ENCODE measurements at regions not wholly inside any gene's neighbourhood (a gene's known extent, or its start where the extent isn't known, plus 50 kb on each side); places are given as distances from the start of the nearest gene placed in this dataset.

- Histone ChIP-seq H3K4me3 (no peak overlapping the region), H3K27me3 (ENCODE audit: control insufficient read depth in 2 of 2, insufficient read depth in 2 of 2, low read length in 2 of 2) (no peaks in the 10 kb centered on the region), H3K4me1 (replicated peaks in 1 of 2; ENCODE audit: control insufficient read depth in 2 of 2, insufficient read depth in 2 of 2, low read length in 2 of 2) (no peaks in the 10 kb centered on the region), H3K9ac (ENCODE audit: insufficient read depth in 1 of 2, low read depth in 2 of 2, low read length in 2 of 2) (no peak overlapping the region), H3K36me3 (ENCODE audit: control insufficient read depth, insufficient read depth, low read length) (no peaks in the 10 kb centered on the region), H3K9me3 (replicated peaks; ENCODE audit: control insufficient read depth, insufficient read depth, low read depth, low read length) (no peaks in the 10 kb centered on the region), H3K79me2 (ENCODE audit: control insufficient read depth, insufficient read depth, low read length) (no peaks in the 10 kb centered on the region), H2AFZ (ENCODE audit: low read depth, low read length) (0 out of 2 replicates have a peak overlapping the region, but pooled peaks have one; percentile 44), H3K4me2 (ENCODE audit: insufficient read depth, low read length) (no peak overlapping the region), H3K27ac (ENCODE audit: extremely low read depth, low read depth, low read length) (no peak overlapping the region), H4K20me1 (replicated peaks; ENCODE audit: control insufficient read depth, insufficient read depth, low read length) (no peaks in the 10 kb centered on the region), H3K9me1 (ENCODE audit: control insufficient read depth, insufficient read depth, low read length) (no peaks in the 10 kb centered on the region)
- BruUV-seq (replicated peaks), result no TSS peak
- intact Hi-C loops (cut with micrococcal nuclease) (no loop called here), in situ Hi-C loops (cut with MboI) (no loop called here)
- peak; percentile 6 for FAIRE-seq
- peak; percentile 2 to 38 (median 31) for DNase-seq (ENCODE audit: extremely low read depth in 1 of 4, low spot score in 3 of 4)
- peak; percentile 75 for ATAC-seq
- WGBS (ENCODE audit: insufficient coverage, low coverage, missing lambda C conversion rate), result 3% methylated on average over 2 of the region's 2 CpGs
- ChIA-PET CTCF (ENCODE audit: low intra/inter-chr PET ratio) (no interaction called here), POLR2A (no interaction called here)
- TF ChIP-seq ZFPM2 (CRISPR knock-in tag; IDR thresholded peaks at IDR 0.05), result no peak
- TF ChIP-seq ZFP1 (CRISPR knock-in tag; IDR thresholded peaks at IDR 0.05), result no peak
- peak; percentile 78 for TF ChIP-seq HCFC1 (IDR thresholded peaks at IDR 0.05; ENCODE audit: low read depth, low read length)
- TF ChIP-seq, protein P1, sequence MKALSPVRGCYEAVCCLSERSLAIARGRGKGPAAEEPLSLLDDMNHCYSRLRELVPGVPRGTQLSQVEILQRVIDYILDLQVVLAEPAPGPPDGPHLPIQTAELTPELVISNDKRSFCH (CRISPR knock-in tag; IDR thresholded peaks at IDR 0.05), result no peak
- TF ChIP-seq, protein P1 (tag; IDR thresholded peaks at IDR 0.05), result no peak
- no peak for TF ChIP-seq ZC3H11A (IDR thresholded peaks at IDR 0.05; ENCODE audit: low read depth, low read length)
- no peak for TF ChIP-seq GABPB2 (CRISPR knock-in tag; conservative IDR thresholded peaks at IDR 0.05)
- TF ChIP-seq TOE1 (IDR thresholded peaks at IDR 0.05; ENCODE audit: borderline replicate concordance), result peak; percentile 89
- TF ChIP-seq TOE1 (CRISPR knock-in tag; IDR thresholded peaks at IDR 0.05; ENCODE audit: borderline replicate concordance, low read depth), result no peak
- no peak for TF ChIP-seq E2F3 (CRISPR knock-in tag; IDR thresholded peaks at IDR 0.05)
- TF ChIP-seq POLR2A (conservative IDR thresholded peaks at IDR 0.05), result no peak
- no peak for TF ChIP-seq NRF1 (conservative IDR thresholded peaks at IDR 0.05 in 1 of 2, IDR thresholded peaks at IDR 0.05 in 1 of 2)
- TF ChIP-seq TAF7 (tag; IDR thresholded peaks at IDR 0.05), result no peak
- no peak for TF ChIP-seq ARNT (IDR thresholded peaks at IDR 0.05)
- TF ChIP-seq, protein P2, sequence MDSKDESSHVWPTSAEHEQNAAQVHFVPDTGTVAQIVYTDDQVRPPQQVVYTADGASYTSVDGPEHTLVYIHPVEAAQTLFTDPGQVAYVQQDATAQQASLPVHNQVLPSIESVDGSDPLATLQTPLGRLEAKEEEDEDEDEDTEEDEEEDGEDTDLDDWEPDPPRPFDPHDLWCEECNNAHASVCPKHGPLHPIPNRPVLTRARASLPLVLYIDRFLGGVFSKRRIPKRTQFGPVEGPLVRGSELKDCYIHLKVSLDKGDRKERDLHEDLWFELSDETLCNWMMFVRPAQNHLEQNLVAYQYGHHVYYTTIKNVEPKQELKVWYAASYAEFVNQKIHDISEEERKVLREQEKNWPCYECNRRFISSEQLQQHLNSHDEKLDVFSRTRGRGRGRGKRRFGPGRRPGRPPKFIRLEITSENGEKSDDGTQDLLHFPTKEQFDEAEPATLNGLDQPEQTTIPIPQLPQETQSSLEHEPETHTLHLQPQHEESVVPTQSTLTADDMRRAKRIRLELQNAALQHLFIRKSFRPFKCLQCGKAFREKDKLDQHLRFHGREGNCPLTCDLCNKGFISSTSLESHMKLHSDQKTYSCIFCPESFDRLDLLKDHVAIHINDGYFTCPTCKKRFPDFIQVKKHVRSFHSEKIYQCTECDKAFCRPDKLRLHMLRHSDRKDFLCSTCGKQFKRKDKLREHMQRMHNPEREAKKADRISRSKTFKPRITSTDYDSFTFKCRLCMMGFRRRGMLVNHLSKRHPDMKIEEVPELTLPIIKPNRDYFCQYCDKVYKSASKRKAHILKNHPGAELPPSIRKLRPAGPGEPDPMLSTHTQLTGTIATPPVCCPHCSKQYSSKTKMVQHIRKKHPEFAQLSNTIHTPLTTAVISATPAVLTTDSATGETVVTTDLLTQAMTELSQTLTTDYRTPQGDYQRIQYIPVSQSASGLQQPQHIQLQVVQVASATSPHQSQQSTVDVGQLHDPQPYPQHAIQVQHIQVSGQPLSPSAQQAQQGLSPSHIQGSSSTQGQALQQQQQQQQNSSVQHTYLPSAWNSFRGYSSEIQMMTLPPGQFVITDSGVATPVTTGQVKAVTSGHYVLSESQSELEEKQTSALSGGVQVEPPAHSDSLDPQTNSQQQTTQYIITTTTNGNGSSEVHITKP (IDR thresholded peaks at IDR 0.05; ENCODE audit: partially characterized antibody), result no peak
- TF ChIP-seq CBX3 (IDR thresholded peaks at IDR 0.05; ENCODE audit: borderline replicate concordance in 1 of 2, low read length in 2 of 2), result no peak
- no peak for TF ChIP-seq TFAM (CRISPR knock-in tag; conservative IDR thresholded peaks at IDR 0.05)
- TF ChIP-seq, protein P3, sequence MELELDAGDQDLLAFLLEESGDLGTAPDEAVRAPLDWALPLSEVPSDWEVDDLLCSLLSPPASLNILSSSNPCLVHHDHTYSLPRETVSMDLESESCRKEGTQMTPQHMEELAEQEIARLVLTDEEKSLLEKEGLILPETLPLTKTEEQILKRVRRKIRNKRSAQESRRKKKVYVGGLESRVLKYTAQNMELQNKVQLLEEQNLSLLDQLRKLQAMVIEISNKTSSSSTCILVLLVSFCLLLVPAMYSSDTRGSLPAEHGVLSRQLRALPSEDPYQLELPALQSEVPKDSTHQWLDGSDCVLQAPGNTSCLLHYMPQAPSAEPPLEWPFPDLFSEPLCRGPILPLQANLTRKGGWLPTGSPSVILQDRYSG (tag; conservative IDR thresholded peaks at IDR 0.05; ENCODE audit: low read depth), result no peak
- no peak for TF ChIP-seq NCOR1 (IDR thresholded peaks at IDR 0.05)
- TF ChIP-seq RUNX1 (IDR thresholded peaks at IDR 0.05; ENCODE audit: low read depth), result no peak
- TF ChIP-seq MAFF (IDR thresholded peaks at IDR 0.05; ENCODE audit: low read length), result no peak
- TF ChIP-seq CCNT2 (IDR thresholded peaks at IDR 0.05; ENCODE audit: borderline replicate concordance, extremely low read depth, insufficient read length, low read depth, low read length), result no peak
Observed at GRCh38 chr12:114982760-114983159, 298.8 kb upstream of the TBX3 start.

Measured in K562 (cell line).